ENCODE measurements at regions not wholly inside any gene's neighbourhood (a gene's known extent, or its start where the extent isn't known, plus 50 kb on each side); places are given as distances from the start of the nearest gene placed in this dataset.

DNA sequence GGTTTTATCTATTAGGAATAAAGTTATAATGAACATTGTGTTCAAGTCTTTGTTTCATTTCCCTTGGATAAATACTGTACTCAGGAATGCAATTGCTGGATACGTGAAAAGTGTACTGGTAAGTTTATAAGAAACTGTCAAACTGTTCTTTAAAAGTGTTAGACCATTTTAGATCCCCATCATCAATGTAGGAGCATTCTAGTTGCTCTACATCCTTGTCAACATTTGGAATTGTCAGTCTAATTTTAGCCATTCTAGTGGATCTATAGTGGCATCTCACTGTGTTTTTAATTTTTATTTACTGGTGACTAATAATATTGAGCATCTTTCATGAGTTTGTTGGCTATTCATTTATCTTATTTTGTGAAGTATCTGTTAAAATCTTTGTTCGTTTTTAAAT lies 354.0 kb upstream of the NRP1 start:
- Histone ChIP-seq H3K79me2 (ENCODE audit: control insufficient read depth in 1 of 2, insufficient read depth in 2 of 2, low read length in 2 of 2) (no peaks in the 10 kb centered on the region), H4K20me1 (replicated peaks in 1 of 2; ENCODE audit: control insufficient read depth in 1 of 2, insufficient read depth in 2 of 2, low read length in 2 of 2) (no peaks in the 10 kb centered on the region), H2AK5ac (ENCODE audit: low read depth, low read length) (no peak overlapping the region), H3K79me1 (ENCODE audit: low read depth, low read length) (no peaks in the 10 kb centered on the region), H3K27me3 (replicated peaks in 1 of 4; ENCODE audit: control insufficient read depth in 3 of 4, extremely low read depth in 1 of 4, insufficient read depth in 3 of 4, low read length in 3 of 4) (no peaks in the 10 kb centered on the region), H2BK12ac (ENCODE audit: low read depth, low read length) (no peak overlapping the region), H3K4me2 (ENCODE audit: insufficient read depth in 1 of 2, low read depth in 2 of 2, low read length in 2 of 2) (no peak overlapping the region), H3K18ac (ENCODE audit: extremely low read depth, low read length) (no peak overlapping the region), H2BK20ac (ENCODE audit: low read length) (no peak overlapping the region), H3K4me3 (ENCODE audit: extremely low read depth in 1 of 4, insufficient read depth in 2 of 4, low read depth in 3 of 4, low read length in 4 of 4) (no peak overlapping the region), H2BK120ac (replicated peaks; ENCODE audit: low read depth, low read length) (no peak overlapping the region), H3K23me2 (ENCODE audit: low read depth, low read length) (no peaks in the 10 kb centered on the region), H3K9me3 (ENCODE audit: insufficient read depth in 2 of 2, low read depth in 1 of 2, low read length in 1 of 2) (0 out of 4 replicates have a peak, but pooled peaks cover 0 to 6% of the 10 kb centered on the region in 2 experiments), H3K27ac (ENCODE audit: low read depth, low read length) (no peak overlapping the region), H3K4ac (replicated peaks; ENCODE audit: insufficient read length, low read depth, low read length) (no peak overlapping the region), H3K36me3 (ENCODE audit: control insufficient read depth in 2 of 4, insufficient read depth in 4 of 4, low read length in 3 of 4) (no peaks in the 10 kb centered on the region; a peak in 1 of 8 replicates), H2BK5ac (ENCODE audit: low read depth, low read length) (no peak overlapping the region), H2AFZ (ENCODE audit: low read length) (no peak overlapping the region), H3K14ac (ENCODE audit: insufficient read length) (no peak overlapping the region), H3K4me1 (replicated peaks in 1 of 4; ENCODE audit: control insufficient read depth in 3 of 4, insufficient read depth in 4 of 4, low read length in 3 of 4) (no peaks in the 10 kb centered on the region), H4K5ac (ENCODE audit: insufficient read length, low read depth, low read length) (no peak overlapping the region), H3K9ac (replicated peaks in 1 of 4; ENCODE audit: extremely low read depth in 1 of 4, low read depth in 3 of 4, low read length in 3 of 4) (no peak overlapping the region), H3K23ac (ENCODE audit: insufficient read length) (no peak overlapping the region), H3K56ac (replicated peaks; ENCODE audit: insufficient read length, low read depth, low read length) (no peak overlapping the region), H4K8ac (ENCODE audit: extremely low read depth, insufficient read depth, low read length) (no peak overlapping the region), H4K91ac (replicated peaks; ENCODE audit: insufficient read length, low read length) (no peak overlapping the region), H2BK15ac (ENCODE audit: low read length) (no peak overlapping the region)
- TF ChIP-seq, protein P1, sequence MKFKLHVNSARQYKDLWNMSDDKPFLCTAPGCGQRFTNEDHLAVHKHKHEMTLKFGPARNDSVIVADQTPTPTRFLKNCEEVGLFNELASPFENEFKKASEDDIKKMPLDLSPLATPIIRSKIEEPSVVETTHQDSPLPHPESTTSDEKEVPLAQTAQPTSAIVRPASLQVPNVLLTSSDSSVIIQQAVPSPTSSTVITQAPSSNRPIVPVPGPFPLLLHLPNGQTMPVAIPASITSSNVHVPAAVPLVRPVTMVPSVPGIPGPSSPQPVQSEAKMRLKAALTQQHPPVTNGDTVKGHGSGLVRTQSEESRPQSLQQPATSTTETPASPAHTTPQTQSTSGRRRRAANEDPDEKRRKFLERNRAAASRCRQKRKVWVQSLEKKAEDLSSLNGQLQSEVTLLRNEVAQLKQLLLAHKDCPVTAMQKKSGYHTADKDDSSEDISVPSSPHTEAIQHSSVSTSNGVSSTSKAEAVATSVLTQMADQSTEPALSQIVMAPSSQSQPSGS (IDR thresholded peaks at IDR 0.05; ENCODE audit: low read length), result no peak
- no peak for DNase-seq (ENCODE audit: low read depth in 1 of 2, low spot score in 2 of 2)
- FAIRE-seq, result no peak
- CTCF ChIA-PET (ENCODE audit: partially characterized antibody), result no interaction called here
- WGBS, 2 experiments (ENCODE audit: extremely low coverage in 1 of 2, insufficient coverage in 1 of 2, insufficient read length in 1 of 2, insufficient replicate concordance in 2 of 2, low coverage in 1 of 2, low lambda C conversion rate in 2 of 2, missing lambda C conversion rate in 1 of 2), result 92% methylated on average over 2 of the region's 2 CpGs; no CpG with 5 or more reads in 1 of the 2 experiments
- POLR2A ChIA-PET (ENCODE audit: partially characterized antibody), result no interaction called here

All from H1 (cell line).